Central memory CD8-positive, alpha-beta T cell (primary cell): ENCODE measurements at regions not wholly inside any gene's neighbourhood (a gene's known extent, or its start where the extent isn't known, plus 50 kb on each side); places are given as distances from the start of the nearest gene placed in this dataset.

Experiments used
- ATAC-seq: fragments of 150-1000 bp; cut with Tn5 transposase; replicated peaks from 2 replicates; pipeline ENCODE4 v1.10.0; 2022; ENCODE audit warnings: mild to moderate bottlenecking, moderate FRiP score, moderate number of reproducible peaks; ENCODE audit not compliant: poor library complexity, severe bottlenecking; ENCODE audit errors: extremely low read depth
- DNase-seq, 2 donors: peaks; one replicate each; pipeline ENCODE4 v3.0.0; 2021; ENCODE audit warnings: low spot score in 2 of 2
- H3K27ac Mint-ChIP-seq: one replicate; pipeline ENCODE4 v1.8.0; 2022; ENCODE audit warnings: low read depth, mild to moderate bottlenecking, moderate library complexity, mixed read lengths
- H3K27me3 Mint-ChIP-seq: one replicate; pipeline ENCODE4 v1.8.0; 2022; ENCODE audit warnings: mixed read lengths
- H3K36me3 Mint-ChIP-seq: one replicate; pipeline ENCODE4 v1.8.0; 2022; ENCODE audit warnings: mild to moderate bottlenecking, moderate library complexity, mixed read lengths; ENCODE audit not compliant: insufficient read depth
- H3K4me1 Mint-ChIP-seq: one replicate; pipeline ENCODE4 v1.8.0; 2022; ENCODE audit warnings: mixed read lengths
- H3K4me3 Mint-ChIP-seq: one replicate; pipeline ENCODE4 v1.8.0; 2022; ENCODE audit warnings: mild to moderate bottlenecking, moderate library complexity, mixed read lengths
- H3K9me3 Mint-ChIP-seq: one replicate; pipeline ENCODE4 v1.8.0; 2022; ENCODE audit warnings: mixed read lengths

DNA sequence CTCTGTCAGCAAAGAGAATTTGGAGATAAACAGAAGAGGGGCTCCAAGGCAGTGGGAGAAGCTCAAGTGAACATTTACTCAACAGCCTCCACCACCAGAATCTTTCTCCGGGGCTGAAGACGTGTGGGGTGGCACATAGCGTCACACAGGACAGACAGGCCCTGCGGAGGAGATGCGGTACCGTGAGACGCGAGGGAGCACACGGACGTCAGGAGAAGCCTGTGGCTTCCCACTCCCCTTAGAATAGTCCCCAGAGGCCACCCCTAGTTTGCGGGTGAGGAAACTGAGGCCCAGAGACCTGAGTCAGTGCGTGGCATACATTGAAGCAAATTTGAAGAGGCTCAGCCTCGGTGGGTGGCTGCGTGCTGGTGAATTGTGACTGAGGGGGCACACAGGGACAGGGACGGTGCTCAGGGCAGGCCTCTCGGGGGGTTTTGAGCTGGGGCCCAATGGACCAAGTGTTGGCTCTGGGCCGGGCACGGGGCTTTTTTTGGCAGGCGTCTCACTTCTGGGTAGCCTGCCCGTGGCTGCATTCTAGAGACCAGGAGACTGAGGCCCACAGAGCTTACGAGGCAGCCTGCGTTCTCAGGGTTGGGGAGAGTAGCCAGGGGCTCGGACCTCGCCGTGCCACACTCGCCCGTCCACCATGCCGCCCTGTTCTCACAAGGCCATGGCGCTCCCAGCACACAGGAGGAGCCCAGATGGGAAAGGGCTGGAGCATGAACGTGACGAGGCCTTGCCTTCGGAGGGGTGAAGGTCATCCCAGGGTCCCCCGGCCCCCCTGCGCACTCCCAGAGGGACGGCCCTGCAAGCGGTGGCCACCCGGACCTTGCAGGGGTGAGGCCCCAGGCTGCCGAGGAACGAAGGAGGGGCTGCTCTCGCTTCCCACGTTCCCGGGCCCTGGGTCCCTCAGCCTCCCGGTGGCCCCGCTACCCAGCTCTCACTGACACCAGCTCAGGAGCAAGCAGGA is 220.6 kb downstream of the C9orf50 start:
- Mint-ChIP-seq H3K4me1 (peaks cover 10% of the 10 kb centered on the region), H3K36me3 (no peaks in the 10 kb centered on the region), H3K27ac (no peak overlapping the region), H3K4me3 (no peak overlapping the region), H3K9me3 (no peaks in the 10 kb centered on the region), H3K27me3 (no peaks in the 10 kb centered on the region)
- ATAC-seq = no peak
- DNase-seq = no peak

DNA sequence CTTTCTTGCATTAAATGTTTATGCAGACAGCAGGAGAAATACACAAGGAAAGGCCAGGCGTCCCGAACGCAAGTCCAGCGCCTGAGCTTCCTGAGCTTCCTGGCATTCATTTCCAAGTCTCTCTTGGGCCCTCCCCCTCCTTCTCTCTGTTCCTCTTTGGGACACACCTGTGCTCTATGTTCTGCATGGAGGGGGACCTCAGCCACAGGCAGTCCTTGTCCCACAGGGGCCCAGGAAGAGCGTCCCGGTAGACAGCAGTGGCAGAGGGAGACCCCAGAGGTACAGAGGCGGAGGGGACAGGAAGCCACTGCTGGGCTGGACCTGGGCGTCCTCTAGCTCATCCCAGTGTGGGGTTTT is 221.3 kb downstream of the C9orf50 start:
- H3K4me3 Mint-ChIP-seq = no peak overlapping the region
- no peak overlapping the region for H3K27ac Mint-ChIP-seq
- ATAC-seq (no peak), DNase-seq (no peak)
- no peaks in the 10 kb centered on the region for H3K9me3 Mint-ChIP-seq
- H3K4me1 Mint-ChIP-seq = peaks cover 10% of the 10 kb centered on the region
- H3K36me3 Mint-ChIP-seq = no peaks in the 10 kb centered on the region
- no peaks in the 10 kb centered on the region for H3K27me3 Mint-ChIP-seq

DNA sequence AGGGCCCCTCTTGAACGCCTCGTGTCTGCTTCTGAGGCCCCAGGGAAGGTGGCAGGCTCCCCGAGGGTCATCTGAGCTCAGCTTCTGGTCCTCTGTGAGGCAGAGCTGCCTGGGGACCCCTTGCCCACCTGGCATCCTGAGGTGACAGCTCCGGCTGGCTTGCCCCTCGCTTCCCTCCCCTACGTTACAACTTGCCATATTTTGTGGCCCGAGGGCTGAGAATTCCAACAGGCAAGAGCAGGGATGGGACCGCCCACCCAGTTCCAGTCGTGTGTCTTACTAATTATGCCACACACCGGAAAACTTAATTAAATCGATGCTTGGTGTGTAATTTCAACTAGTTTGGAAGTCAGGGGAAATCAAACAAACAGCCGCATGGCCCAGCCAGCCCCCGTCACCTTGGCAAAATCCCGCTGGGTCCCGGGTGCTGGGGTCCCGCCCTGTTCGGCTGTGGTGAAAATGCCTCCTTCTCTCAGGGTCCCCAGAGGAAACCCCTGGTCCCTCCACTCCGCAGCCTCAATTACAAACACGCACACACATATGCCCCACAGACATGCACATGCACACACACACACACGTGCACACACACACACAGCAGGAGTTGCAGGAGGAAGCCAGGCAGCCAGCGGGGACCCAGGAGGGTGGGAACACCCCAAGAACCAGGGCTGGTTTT is 221.0 kb upstream of the IER5L start:
- no peak overlapping the region for H3K27ac Mint-ChIP-seq
- H3K36me3 Mint-ChIP-seq = no peaks in the 10 kb centered on the region
- ATAC-seq = no peak
- no peak overlapping the region for H3K4me3 Mint-ChIP-seq
- no peak for DNase-seq
- H3K27me3 Mint-ChIP-seq = no peaks in the 10 kb centered on the region
- H3K9me3 Mint-ChIP-seq = no peaks in the 10 kb centered on the region
- peaks cover 10% of the 10 kb centered on the region for H3K4me1 Mint-ChIP-seq

DNA sequence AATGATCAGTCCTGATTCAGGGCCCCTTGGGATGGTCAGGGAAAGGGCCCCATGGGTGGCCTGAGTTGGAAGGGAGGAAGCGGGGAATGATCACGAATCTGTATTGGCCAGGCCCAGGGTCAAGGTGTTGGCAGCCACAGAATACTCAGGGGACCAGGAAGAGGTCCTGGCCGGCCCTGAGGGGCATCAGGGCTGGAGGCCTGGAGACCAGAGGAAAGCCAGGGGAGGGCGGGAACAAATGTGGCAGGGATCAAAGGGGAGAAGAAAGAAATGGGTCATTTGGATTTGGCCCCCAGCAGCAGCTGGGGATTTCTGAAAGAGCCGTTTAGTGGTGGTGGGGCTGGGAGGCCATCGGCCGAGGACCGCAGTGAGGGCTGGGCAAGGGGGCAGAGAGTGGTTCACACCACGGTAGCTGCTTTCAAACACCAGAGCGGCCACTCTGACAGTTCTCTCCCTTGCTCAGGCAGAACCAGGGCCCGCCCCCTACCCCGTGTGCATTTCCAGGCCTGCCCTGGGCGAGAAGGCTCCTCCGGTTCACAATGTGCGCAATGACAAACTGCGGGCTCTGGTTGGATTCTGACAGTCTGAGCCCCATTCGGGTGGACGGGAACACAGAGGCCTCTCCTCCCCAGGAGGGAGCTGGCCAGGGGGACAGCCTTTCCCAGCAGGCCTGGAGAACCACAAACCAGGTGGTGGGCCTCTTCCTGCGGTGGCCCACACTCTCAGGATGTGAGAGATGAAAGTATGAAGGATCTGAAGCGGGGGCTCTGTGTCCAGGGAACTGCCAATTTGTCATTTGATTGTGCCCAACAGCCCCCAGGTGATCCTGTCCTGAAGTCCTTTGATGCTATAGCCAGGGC is 220.3 kb upstream of the IER5L start:
- Mint-ChIP-seq H3K9me3 (no peaks in the 10 kb centered on the region), H3K27me3 (no peaks in the 10 kb centered on the region), H3K36me3 (no peaks in the 10 kb centered on the region), H3K27ac (no peak overlapping the region), H3K4me1 (peaks cover 5% of the 10 kb centered on the region), H3K4me3 (no peak overlapping the region)
- no peak for ATAC-seq
- DNase-seq = no peak

DNA sequence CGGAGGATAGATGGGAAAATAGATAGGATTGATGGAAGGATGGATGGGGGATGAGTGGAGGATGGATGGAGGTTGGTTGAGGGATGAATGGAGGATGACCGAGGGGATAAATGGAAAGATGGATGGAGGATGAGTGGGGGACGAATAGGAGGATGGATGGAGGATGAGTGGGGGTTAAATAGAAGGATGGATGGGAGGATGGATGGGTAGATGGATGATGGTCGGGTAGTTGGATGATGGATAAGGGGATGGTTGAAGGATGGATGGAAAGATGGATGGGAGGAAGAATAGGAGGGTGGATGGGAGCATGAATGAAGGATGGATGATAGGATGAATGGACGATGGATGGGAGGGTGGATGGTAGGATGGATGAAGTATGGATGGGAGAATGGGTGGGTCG is 219.3 kb upstream of the IER5L start:
- Mint-ChIP-seq H3K27me3 (no peaks in the 10 kb centered on the region), H3K36me3 (no peaks in the 10 kb centered on the region), H3K27ac (no peak overlapping the region), H3K4me3 (no peak overlapping the region), H3K4me1 (no peaks in the 10 kb centered on the region), H3K9me3 (no peaks in the 10 kb centered on the region)
- DNase-seq (no peak), ATAC-seq (no peak)

DNA sequence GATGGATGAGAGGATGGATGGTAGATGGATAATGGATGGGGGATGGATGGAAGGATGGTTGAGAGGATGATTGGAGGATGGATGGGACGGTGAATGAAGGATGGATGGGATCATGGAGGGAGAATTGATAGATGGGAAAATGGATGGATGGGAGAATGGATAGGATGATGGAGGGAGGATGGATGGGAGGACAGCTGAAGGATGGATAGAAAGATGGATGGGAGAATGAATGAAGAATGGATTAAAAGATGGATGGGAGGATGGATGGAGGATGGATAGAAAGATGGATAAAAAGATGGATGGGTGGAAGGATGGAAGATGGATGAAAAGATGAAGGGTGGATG is 218.3 kb upstream of the IER5L start:
- Mint-ChIP-seq H3K4me1 (no peaks in the 10 kb centered on the region), H3K27me3 (no peaks in the 10 kb centered on the region), H3K4me3 (no peak overlapping the region), H3K36me3 (no peaks in the 10 kb centered on the region), H3K9me3 (no peaks in the 10 kb centered on the region), H3K27ac (no peak overlapping the region)
- no peak for ATAC-seq
- DNase-seq = no peak

DNA sequence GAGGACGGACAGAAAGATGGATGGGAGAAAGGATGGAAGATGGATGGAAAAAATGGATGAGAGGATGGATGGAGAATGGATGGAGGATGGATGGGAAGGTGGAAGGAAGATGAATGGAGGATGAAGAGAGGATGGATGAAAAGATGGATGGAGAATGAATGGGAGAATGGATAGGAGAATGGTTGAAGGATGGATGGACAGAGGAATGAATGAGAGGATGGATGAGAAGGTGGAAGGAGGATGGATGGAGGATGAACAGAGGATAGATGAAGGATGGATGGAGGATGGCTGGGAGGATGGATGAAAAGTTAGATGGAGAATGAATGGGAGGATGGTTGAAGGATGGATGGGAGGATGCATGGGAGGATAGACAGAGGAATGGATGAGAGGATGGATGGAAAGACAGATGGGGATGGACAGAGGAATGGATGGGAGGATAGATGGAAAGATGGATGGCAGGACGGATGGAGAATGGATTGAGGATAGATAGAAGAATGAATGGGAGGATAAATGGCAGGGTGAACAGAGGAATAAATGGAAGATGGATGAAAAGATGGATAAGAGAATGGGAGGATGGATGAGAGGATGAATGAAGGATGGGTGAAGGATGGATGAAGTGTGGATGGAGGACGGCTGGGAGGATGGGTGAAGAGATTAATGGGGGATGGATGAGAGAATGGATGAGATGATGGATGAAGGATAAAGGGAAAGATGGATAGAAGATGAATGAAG is 217.7 kb upstream of the IER5L start:
- no peaks in the 10 kb centered on the region for H3K9me3 Mint-ChIP-seq
- ATAC-seq (no peak), DNase-seq (no peak)
- no peaks in the 10 kb centered on the region for H3K4me1 Mint-ChIP-seq
- no peaks in the 10 kb centered on the region for H3K36me3 Mint-ChIP-seq
- no peaks in the 10 kb centered on the region for H3K27me3 Mint-ChIP-seq
- no peak overlapping the region for H3K4me3 Mint-ChIP-seq
- no peak overlapping the region for H3K27ac Mint-ChIP-seq

DNA sequence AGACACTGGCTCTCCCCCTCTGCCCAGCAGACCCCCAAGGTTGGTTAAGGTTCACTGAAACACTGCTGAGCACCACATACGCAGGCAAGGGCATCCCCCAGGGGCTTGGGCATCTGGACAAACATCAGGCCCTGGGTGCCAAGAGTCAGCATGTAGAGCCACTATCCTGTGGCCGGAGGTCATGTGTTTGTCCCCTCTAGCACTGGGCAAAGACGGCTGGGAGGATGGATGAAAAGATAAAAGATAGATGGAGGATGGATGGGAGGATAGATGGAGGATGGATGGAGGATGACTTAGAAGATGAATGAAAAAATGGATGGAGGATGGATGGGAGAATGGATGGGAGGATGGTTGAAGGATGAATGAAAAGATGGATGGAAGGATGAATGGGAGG is 216.8 kb upstream of the IER5L start:
- H3K4me1 Mint-ChIP-seq = no peaks in the 10 kb centered on the region
- H3K27me3 Mint-ChIP-seq = no peaks in the 10 kb centered on the region
- no peak overlapping the region for H3K27ac Mint-ChIP-seq
- ATAC-seq (no peak), DNase-seq (no peak)
- H3K36me3 Mint-ChIP-seq = no peaks in the 10 kb centered on the region
- no peak overlapping the region for H3K4me3 Mint-ChIP-seq
- H3K9me3 Mint-ChIP-seq = no peaks in the 10 kb centered on the region

DNA sequence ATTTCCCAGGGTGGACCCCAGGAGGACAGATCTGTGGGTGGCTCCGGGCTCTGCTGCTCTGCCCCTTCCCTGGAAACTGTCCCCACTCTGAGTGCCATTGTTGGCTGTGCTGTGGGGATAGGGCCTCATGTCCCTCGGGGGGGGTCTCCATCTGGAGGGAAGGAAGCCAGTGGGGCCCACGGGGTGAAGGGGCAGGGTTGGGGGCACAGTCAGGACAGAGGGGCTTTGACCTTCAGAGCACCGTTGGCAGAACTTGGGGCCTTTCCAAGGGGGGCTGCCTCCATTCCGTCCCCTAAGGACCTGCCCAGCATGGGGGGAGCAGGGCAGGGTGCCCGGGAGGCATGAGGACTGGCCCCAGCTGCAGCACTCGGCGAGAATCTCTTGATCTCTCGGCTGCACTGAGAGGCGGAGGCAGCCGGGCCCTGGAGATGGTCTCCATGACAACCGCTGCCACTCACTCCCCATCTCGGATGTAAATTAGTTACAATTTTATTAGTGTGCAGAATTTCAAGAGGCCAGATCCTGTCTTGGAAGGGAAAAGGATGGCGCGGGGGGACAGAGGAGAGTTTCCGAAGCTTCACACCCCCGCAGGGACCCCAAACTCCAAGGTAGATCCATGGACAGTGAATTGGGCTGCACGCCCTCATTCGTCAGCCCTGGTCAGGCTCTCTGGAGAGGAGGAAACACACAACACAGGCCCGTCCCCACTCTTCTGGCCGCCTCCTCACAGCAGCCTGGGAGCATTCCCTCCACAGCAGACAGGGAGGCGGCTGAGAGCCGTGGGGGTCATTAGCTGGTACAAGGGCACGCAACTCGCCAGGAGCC is 216.2 kb upstream of the IER5L start:
- no peaks in the 10 kb centered on the region for H3K9me3 Mint-ChIP-seq
- H3K27me3 Mint-ChIP-seq = no peaks in the 10 kb centered on the region
- no peak overlapping the region for H3K27ac Mint-ChIP-seq
- no peaks in the 10 kb centered on the region for H3K4me1 Mint-ChIP-seq
- no peak for ATAC-seq
- no peak for DNase-seq
- no peaks in the 10 kb centered on the region for H3K36me3 Mint-ChIP-seq
- no peak overlapping the region for H3K4me3 Mint-ChIP-seq

DNA sequence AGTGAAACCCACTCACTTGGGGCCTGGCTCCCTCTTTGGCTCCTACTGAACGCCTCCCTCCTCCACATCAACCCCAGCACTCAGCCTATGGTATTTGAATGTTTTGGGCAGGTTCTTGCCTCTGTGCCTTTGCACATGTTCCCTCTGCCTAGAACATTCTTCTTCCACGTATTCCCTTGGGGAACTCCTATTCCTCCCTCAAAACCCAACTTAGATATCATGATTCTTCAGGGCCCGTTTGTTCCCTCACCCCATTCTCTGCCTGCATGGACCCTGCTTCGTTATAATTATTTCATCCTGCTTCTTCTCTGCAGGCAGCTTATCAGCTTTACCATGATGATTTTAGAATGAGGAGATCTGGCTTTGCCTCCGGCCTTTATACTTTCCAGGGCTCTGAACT is 215.0 kb upstream of the IER5L start:
- no peaks in the 10 kb centered on the region for H3K27me3 Mint-ChIP-seq
- H3K27ac Mint-ChIP-seq = no peak overlapping the region
- H3K4me1 Mint-ChIP-seq = no peaks in the 10 kb centered on the region
- no peaks in the 10 kb centered on the region for H3K36me3 Mint-ChIP-seq
- DNase-seq = no peak
- no peak for ATAC-seq
- no peaks in the 10 kb centered on the region for H3K9me3 Mint-ChIP-seq
- H3K4me3 Mint-ChIP-seq = no peak overlapping the region

DNA sequence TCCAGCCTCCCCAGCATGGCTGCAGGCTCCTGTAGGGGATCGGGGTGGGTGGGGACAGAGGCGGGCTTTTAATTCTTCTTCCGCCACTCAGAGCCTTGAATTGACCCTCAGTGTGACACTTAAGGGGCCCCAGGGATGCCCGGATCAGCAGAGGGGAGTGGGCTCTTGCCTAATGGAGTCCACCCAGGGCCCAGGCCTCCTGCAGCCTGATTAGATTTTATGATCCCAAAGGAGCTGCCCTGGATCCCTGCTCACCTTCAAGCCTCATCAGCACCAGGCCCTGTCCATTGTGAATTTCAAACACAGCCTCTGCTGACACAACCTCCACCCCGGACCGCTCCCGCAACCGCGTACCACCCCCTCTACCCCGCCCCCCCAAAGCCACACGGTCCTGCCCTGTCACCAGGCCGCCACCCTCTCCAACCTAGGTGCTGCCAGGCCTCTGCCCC is 214.1 kb upstream of the IER5L start:
- DNase-seq = no peak
- Mint-ChIP-seq H3K36me3 (no peaks in the 10 kb centered on the region), H3K4me1 (no peaks in the 10 kb centered on the region), H3K9me3 (no peaks in the 10 kb centered on the region), H3K4me3 (no peak overlapping the region), H3K27ac (no peak overlapping the region), H3K27me3 (no peaks in the 10 kb centered on the region)
- no peak for ATAC-seq
